ENCODE measurements at regions not wholly inside any gene's neighbourhood (a gene's known extent, or its start where the extent isn't known, plus 50 kb on each side); places are given as distances from the start of the nearest gene placed in this dataset.
"Not testable (repeated sequence)": the region's sequence is repeated elsewhere in the genome, so short reads cannot be mapped to it uniquely, and the experiment has no call there.

GRCh38 chr17:77287432-77288068 is 146.8 kb downstream of the SEC14L1 start:
- Histone ChIP-seq H3K9me3 (ENCODE audit: insufficient read depth, low read length) (no peaks in the 10 kb centered on the region), H2AFZ (ENCODE audit: low read depth, low read length) (no peak overlapping the region), H3K9ac (ENCODE audit: low read length) (no peak overlapping the region), H3K4me1 (ENCODE audit: low read length) (no peaks in the 10 kb centered on the region), H3K4me2 (ENCODE audit: low read length) (no peak overlapping the region), H4K20me1 (ENCODE audit: insufficient read depth, low read length) (no peaks in the 10 kb centered on the region), H3K79me2 (ENCODE audit: low read length) (no peaks in the 10 kb centered on the region), H3K27ac (ENCODE audit: low read length) (no peak overlapping the region), H3K36me3 (replicated peaks; ENCODE audit: low read depth, low read length) (no peaks in the 10 kb centered on the region), H3K27me3 (ENCODE audit: low read depth, low read length) (peaks cover 5% of the 10 kb centered on the region; the same call in 1 of the 2 replicates), H3K4me3 (ENCODE audit: low read length) (no peak overlapping the region)
- no peak for TF ChIP-seq EZH2phosphoT487 (IDR thresholded peaks at IDR 0.05; ENCODE audit: low read depth)
- TF ChIP-seq CTCF (IDR thresholded peaks at IDR 0.05; ENCODE audit: low read depth, low read length), result no peak

DNA sequence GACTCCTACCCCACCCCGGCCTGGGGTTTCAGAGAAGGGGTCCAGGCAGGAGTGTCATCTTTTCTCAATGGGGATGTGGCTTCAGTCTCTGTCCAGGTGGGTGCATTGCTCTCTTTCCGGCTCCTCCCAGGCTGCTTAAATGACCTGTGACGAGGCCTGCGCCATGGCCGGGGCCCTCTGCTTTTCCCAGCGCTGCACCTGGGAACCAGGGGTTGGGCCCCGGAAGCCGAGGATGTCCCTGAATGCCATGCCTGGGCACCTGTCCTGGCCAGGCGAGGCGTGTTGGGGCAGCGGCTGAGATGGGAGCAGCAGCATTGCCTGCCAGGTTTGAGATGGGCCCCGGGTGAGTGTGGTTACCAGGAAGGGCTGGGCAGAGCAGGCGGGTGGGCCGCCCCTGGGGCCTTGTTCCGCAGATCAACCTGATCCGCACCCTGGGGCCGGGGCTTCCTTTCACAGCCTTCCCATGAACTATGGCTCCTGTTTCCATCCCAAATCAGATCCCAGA is 147.4 kb downstream of the SEC14L1 start:
- H3K36me3 ChIP-seq (replicated peaks; ENCODE audit: low read depth, low read length), result no peaks in the 10 kb centered on the region
- H3K79me2 ChIP-seq (ENCODE audit: low read length), result no peaks in the 10 kb centered on the region
- no peak overlapping the region for H3K4me2 ChIP-seq (ENCODE audit: low read length)
- H3K27ac ChIP-seq (ENCODE audit: low read length), result no peak overlapping the region
- no peaks in the 10 kb centered on the region for H3K9me3 ChIP-seq (ENCODE audit: insufficient read depth, low read length)
- peaks cover 4% of the 10 kb centered on the region; the same call in 1 of the 2 replicates for H3K27me3 ChIP-seq (ENCODE audit: low read depth, low read length)
- no peaks in the 10 kb centered on the region for H4K20me1 ChIP-seq (ENCODE audit: insufficient read depth, low read length)
- H3K4me1 ChIP-seq (ENCODE audit: low read length), result no peaks in the 10 kb centered on the region
- TF ChIP-seq EZH2phosphoT487 (IDR thresholded peaks at IDR 0.05; ENCODE audit: low read depth) (no peak), CTCF (IDR thresholded peaks at IDR 0.05; ENCODE audit: low read depth, low read length) (no peak)
- H3K4me3 ChIP-seq (ENCODE audit: low read length), result no peak overlapping the region
- no peak overlapping the region for H3K9ac ChIP-seq (ENCODE audit: low read length)
- no peak overlapping the region for H2AFZ ChIP-seq (ENCODE audit: low read depth, low read length)

DNA sequence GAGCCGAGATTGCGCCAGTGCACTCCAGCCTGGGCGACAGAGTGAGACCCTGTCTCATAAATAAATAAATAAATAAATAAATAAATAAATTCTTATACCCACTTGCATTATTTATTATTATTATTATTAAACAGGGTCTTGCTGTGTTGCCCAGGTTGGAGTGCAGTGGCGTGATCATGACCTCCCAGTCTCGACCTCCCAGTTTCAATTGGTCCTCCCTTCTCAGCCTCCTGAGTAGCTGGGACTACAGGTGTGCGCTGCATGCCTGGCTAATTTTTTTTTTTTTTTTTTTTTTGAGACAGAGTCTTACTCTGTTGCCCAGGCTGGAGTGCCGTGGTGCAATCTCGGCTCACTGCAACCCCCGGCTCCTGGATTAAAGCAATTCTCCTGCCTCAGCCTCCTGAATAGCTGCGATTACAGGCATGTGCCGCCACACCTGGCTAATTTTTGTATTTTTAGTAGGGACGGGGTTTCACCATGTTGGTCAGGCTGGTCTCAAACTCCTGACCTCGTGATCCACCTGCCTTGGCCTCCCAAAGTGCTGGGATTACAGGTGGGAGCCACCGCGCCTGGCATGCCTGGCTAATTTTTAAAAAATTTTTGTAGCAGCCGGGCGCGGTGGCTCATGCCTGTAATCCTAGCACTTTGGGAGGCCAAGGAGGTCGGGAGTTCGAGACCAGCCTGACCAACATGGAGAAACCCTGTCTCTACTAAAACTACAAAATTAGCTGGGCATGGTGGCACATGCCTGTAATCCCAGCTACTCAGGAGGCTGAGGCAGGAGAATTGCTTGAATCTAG is 150.2 kb downstream of the SEC14L1 start:
- not testable (repeated sequence) for H3K79me2 ChIP-seq (ENCODE audit: low read length); H3K4me2 ChIP-seq (ENCODE audit: low read length); H3K27me3 ChIP-seq (ENCODE audit: low read depth, low read length); H2AFZ ChIP-seq (ENCODE audit: low read depth, low read length); H3K9ac ChIP-seq (ENCODE audit: low read length); H3K36me3 ChIP-seq (replicated peaks; ENCODE audit: low read depth, low read length); H3K27ac ChIP-seq (ENCODE audit: low read length); H3K9me3 ChIP-seq (ENCODE audit: insufficient read depth, low read length); H3K4me3 ChIP-seq (ENCODE audit: low read length); H4K20me1 ChIP-seq (ENCODE audit: insufficient read depth, low read length); H3K4me1 ChIP-seq (ENCODE audit: low read length)

GRCh38 chr17:77291591-77292386 is 151.0 kb downstream of the SEC14L1 start:
- no peak overlapping the region for H2AFZ ChIP-seq (ENCODE audit: low read depth, low read length)
- H3K4me2 ChIP-seq (ENCODE audit: low read length), result no peak overlapping the region
- no peaks in the 10 kb centered on the region for H3K79me2 ChIP-seq (ENCODE audit: low read length)
- no peak for TF ChIP-seq EZH2phosphoT487 (IDR thresholded peaks at IDR 0.05; ENCODE audit: low read depth)
- TF ChIP-seq CTCF (IDR thresholded peaks at IDR 0.05; ENCODE audit: low read depth, low read length), result no peak
- H3K9ac ChIP-seq (ENCODE audit: low read length), result no peak overlapping the region
- no peaks in the 10 kb centered on the region for H3K4me1 ChIP-seq (ENCODE audit: low read length)
- no peak overlapping the region for H3K4me3 ChIP-seq (ENCODE audit: low read length)
- H3K27ac ChIP-seq (ENCODE audit: low read length), result no peak overlapping the region
- H3K36me3 ChIP-seq (replicated peaks; ENCODE audit: low read depth, low read length), result no peaks in the 10 kb centered on the region
- H3K9me3 ChIP-seq (ENCODE audit: insufficient read depth, low read length), result no peaks in the 10 kb centered on the region
- H3K27me3 ChIP-seq (ENCODE audit: low read depth, low read length), result no peaks in the 10 kb centered on the region
- no peaks in the 10 kb centered on the region for H4K20me1 ChIP-seq (ENCODE audit: insufficient read depth, low read length)

Data from OCI-LY3 (cell line).